Ovary (tissue), 3 donors: ENCODE measurements at regions not wholly inside any gene's neighbourhood (a gene's known extent, or its start where the extent isn't known, plus 50 kb on each side); places are given as distances from the start of the nearest gene placed in this dataset.

Experiments
- POLR2A ChIP-seq: fragments of 450-650 bp; IDR thresholded peaks from one replicate; pipeline ENCODE4 v1.6.1; 2017; ENCODE audit warnings: antibody characterized with exemption, mild to moderate bottlenecking, moderate library complexity
- TF ChIP-seq, protein P1 (sequence below), 3 donors: fragments of 450-650 bp in 2 of 3; fragments of 200-600 bp in 1 of 3; IDR thresholded peaks; one replicate each; pipeline versions ENCODE4 v1.5.1 to v1.8.0; 2016 to 2022; ENCODE audit warnings: antibody characterized with exemption in 3 of 3, mild to moderate bottlenecking in 1 of 3
- donor health status: DM: no; HTN: no; CAD: no.

DNA sequence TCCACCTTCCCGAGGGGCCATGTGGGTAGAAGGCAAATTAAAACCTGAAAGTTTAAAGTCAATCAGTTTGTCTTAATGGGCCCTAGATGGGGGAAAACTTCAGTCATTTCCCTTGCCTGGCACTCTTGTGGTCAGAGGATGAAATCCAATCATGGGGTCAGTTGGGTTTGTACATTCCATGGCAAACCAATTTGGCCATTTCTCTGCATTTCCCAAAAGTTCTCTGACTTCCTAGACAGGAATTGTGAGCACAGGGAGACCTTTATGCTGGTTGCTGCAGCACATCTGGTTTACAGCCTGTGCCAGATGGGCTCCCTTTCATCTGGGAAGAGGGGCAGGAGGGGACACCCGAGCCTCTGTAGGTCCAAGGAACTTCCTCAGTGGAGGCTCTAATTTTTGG, 113.0 kb downstream of the CYP26A1 start:
- TF ChIP-seq, protein P1, sequence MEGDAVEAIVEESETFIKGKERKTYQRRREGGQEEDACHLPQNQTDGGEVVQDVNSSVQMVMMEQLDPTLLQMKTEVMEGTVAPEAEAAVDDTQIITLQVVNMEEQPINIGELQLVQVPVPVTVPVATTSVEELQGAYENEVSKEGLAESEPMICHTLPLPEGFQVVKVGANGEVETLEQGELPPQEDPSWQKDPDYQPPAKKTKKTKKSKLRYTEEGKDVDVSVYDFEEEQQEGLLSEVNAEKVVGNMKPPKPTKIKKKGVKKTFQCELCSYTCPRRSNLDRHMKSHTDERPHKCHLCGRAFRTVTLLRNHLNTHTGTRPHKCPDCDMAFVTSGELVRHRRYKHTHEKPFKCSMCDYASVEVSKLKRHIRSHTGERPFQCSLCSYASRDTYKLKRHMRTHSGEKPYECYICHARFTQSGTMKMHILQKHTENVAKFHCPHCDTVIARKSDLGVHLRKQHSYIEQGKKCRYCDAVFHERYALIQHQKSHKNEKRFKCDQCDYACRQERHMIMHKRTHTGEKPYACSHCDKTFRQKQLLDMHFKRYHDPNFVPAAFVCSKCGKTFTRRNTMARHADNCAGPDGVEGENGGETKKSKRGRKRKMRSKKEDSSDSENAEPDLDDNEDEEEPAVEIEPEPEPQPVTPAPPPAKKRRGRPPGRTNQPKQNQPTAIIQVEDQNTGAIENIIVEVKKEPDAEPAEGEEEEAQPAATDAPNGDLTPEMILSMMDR (IDR thresholded peaks at IDR 0.05): no peak
- TF ChIP-seq POLR2A: no peak
